Skeletal muscle tissue (tissue), 3 donors: ENCODE measurements at regions not wholly inside any gene's neighbourhood (a gene's known extent, or its start where the extent isn't known, plus 50 kb on each side); places are given as distances from the start of the nearest gene placed in this dataset.

Experiments
- H3K27ac ChIP-seq: one replicate; pipeline ENCODE4 v1.7.0; 2013; ENCODE audit warnings: mild to moderate bottlenecking, low read depth, low read length, inconsistent platforms
- H3K27me3 ChIP-seq, 3 donors: one replicate each; pipeline ENCODE4 v1.7.0; 2013; ENCODE audit warnings: low read length in 3 of 3; ENCODE audit not compliant: control insufficient read depth in 3 of 3, insufficient read depth in 3 of 3
- H3K36me3 ChIP-seq, 3 donors: one replicate each; pipeline ENCODE4 v1.7.0; 2013; ENCODE audit warnings: low read length in 3 of 3; ENCODE audit not compliant: control insufficient read depth in 3 of 3, insufficient read depth in 3 of 3
- H3K4me1 ChIP-seq, 3 donors: one replicate each; pipeline ENCODE4 v1.7.0; 2013; ENCODE audit warnings: low read length in 3 of 3, mild to moderate bottlenecking in 3 of 3; ENCODE audit not compliant: control insufficient read depth in 3 of 3, insufficient read depth in 3 of 3
- H3K4me3 ChIP-seq, 3 donors: one replicate each; pipeline ENCODE4 v1.7.0; 2013; ENCODE audit warnings: low read length in 3 of 3
- H3K9ac ChIP-seq, 3 donors: one replicate each; pipeline ENCODE4 v1.7.0; 2013; ENCODE audit warnings: low read length in 3 of 3, mild to moderate bottlenecking in 3 of 3, moderate library complexity in 2 of 3, low read depth in 1 of 3
- H3K9me3 ChIP-seq, 3 donors: one replicate each; pipeline ENCODE4 v1.7.0; 2013; ENCODE audit warnings: low read length in 3 of 3; ENCODE audit not compliant: control insufficient read depth in 3 of 3
- donor health status: Osteomylitis.

GRCh38 chr11:134794192-134794591 lies 382.1 kb upstream of the B3GAT1 start:
- no peak overlapping the region for H3K27ac ChIP-seq
- peaks cover 0 to 3% (median 0%) of the 10 kb centered on the region in 3 donors for H3K9me3 ChIP-seq
- no peak overlapping the region for H3K4me3 ChIP-seq
- H3K9ac ChIP-seq: no peak overlapping the region
- H3K27me3 ChIP-seq: peaks cover 6 to 9% (median 7%) of the 10 kb centered on the region in 3 donors
- H3K36me3 ChIP-seq: no peaks in the 10 kb centered on the region
- H3K4me1 ChIP-seq: no peaks in the 10 kb centered on the region

GRCh38 chr11:134792677-134793076 lies 380.6 kb upstream of the B3GAT1 start:
- H3K4me3 ChIP-seq: no peak overlapping the region
- H3K36me3 ChIP-seq: no peaks in the 10 kb centered on the region
- H3K27me3 ChIP-seq: peaks cover 5 to 9% (median 6%) of the 10 kb centered on the region in 3 donors
- peaks cover 0 to 3% (median 0%) of the 10 kb centered on the region in 3 donors for H3K9me3 ChIP-seq
- H3K4me1 ChIP-seq: no peaks in the 10 kb centered on the region
- no peak overlapping the region for H3K9ac ChIP-seq
- no peak overlapping the region for H3K27ac ChIP-seq

- H3K9me3 ChIP-seq: peaks cover 0 to 3% (median 0%) of the 10 kb centered on the region in 3 donors
- H3K27me3 ChIP-seq: peaks cover 5 to 9% (median 6%) of the 10 kb centered on the region in 3 donors
- no peak overlapping the region for H3K9ac ChIP-seq
- no peak overlapping the region for H3K27ac ChIP-seq
- H3K4me1 ChIP-seq: no peaks in the 10 kb centered on the region
- H3K36me3 ChIP-seq: no peaks in the 10 kb centered on the region
- no peak overlapping the region for H3K4me3 ChIP-seq
Observed at GRCh38 chr11:134792044-134792443, 380.0 kb upstream of the B3GAT1 start.

GRCh38 chr11:134791102-134791501 lies 379.1 kb upstream of the B3GAT1 start:
- Histone ChIP-seq H3K4me1 (no peaks in the 10 kb centered on the region), H3K27me3 (peaks cover 5 to 9% (median 6%) of the 10 kb centered on the region in 3 donors), H3K4me3 (no peak overlapping the region), H3K27ac (no peak overlapping the region), H3K9me3 (peaks cover 0 to 3% (median 0%) of the 10 kb centered on the region in 3 donors), H3K9ac (no peak overlapping the region), H3K36me3 (no peaks in the 10 kb centered on the region)

GRCh38 chr11:134789104-134789503 lies 377.1 kb upstream of the B3GAT1 start:
- no peaks in the 10 kb centered on the region for H3K36me3 ChIP-seq
- H3K9me3 ChIP-seq: peaks cover 0 to 3% (median 0%) of the 10 kb centered on the region in 3 donors
- peaks cover 2 to 5% (median 5%) of the 10 kb centered on the region in 3 donors for H3K27me3 ChIP-seq
- no peaks in the 10 kb centered on the region for H3K4me1 ChIP-seq
- H3K4me3 ChIP-seq: no peak overlapping the region
- H3K9ac ChIP-seq: no peak overlapping the region
- H3K27ac ChIP-seq: no peak overlapping the region

GRCh38 chr11:134786636-134787035 lies 374.6 kb upstream of the B3GAT1 start:
- Histone ChIP-seq H3K4me1 (no peaks in the 10 kb centered on the region), H3K27me3 (peaks cover 0 to 2% (median under 1%) of the 10 kb centered on the region in 3 donors), H3K27ac (no peak overlapping the region), H3K4me3 (no peak overlapping the region), H3K36me3 (no peaks in the 10 kb centered on the region), H3K9ac (no peak overlapping the region), H3K9me3 (no peaks in the 10 kb centered on the region)

GRCh38 chr11:134785660-134786284 lies 373.7 kb upstream of the B3GAT1 start:
- Histone ChIP-seq H3K27ac (no peak overlapping the region), H3K4me1 (no peaks in the 10 kb centered on the region), H3K9ac (no peak overlapping the region), H3K4me3 (no peak overlapping the region), H3K27me3 (peaks cover 0 to 2% (median 0%) of the 10 kb centered on the region in 3 donors), H3K9me3 (no peaks in the 10 kb centered on the region), H3K36me3 (no peaks in the 10 kb centered on the region)

GRCh38 chr11:134785059-134785458 lies 373.0 kb upstream of the B3GAT1 start:
- Histone ChIP-seq H3K4me1 (no peaks in the 10 kb centered on the region), H3K9ac (no peak overlapping the region), H3K27ac (no peak overlapping the region), H3K36me3 (no peaks in the 10 kb centered on the region), H3K9me3 (no peaks in the 10 kb centered on the region), H3K27me3 (peaks cover 0 to 2% (median 0%) of the 10 kb centered on the region in 3 donors), H3K4me3 (no peak overlapping the region)

- Histone ChIP-seq H3K36me3 (no peaks in the 10 kb centered on the region), H3K9ac (no peak overlapping the region), H3K27me3 (peaks cover 0 to 2% (median 0%) of the 10 kb centered on the region in 3 donors), H3K4me1 (no peaks in the 10 kb centered on the region), H3K4me3 (no peak overlapping the region), H3K27ac (no peak overlapping the region), H3K9me3 (no peaks in the 10 kb centered on the region)
Observed at GRCh38 chr11:134784568-134784967, 372.5 kb upstream of the B3GAT1 start.

GRCh38 chr11:134784046-134784445 lies 372.0 kb upstream of the B3GAT1 start:
- Histone ChIP-seq H3K4me3 (no peak overlapping the region), H3K9ac (no peak overlapping the region), H3K36me3 (no peaks in the 10 kb centered on the region), H3K27me3 (peaks cover 0 to 2% (median 0%) of the 10 kb centered on the region in 3 donors), H3K27ac (no peak overlapping the region), H3K9me3 (no peaks in the 10 kb centered on the region), H3K4me1 (no peaks in the 10 kb centered on the region)
